HEK293 (cell line): ENCODE measurements at regions not wholly inside any gene's neighbourhood (a gene's known extent, or its start where the extent isn't known, plus 50 kb on each side); places are given as distances from the start of the nearest gene placed in this dataset.

ENCODE experiments used
- CTCF ChIA-PET: fragments of 350-600 bp; formaldehyde crosslinking; extraction: SDS; loops from one replicate; lab custom pipeline; 2021; ENCODE audit warnings: antibody characterized with exemption; lab: Yijun Ruan, JAX
- POLR2A ChIA-PET: fragments of 300-600 bp; formaldehyde crosslinking; extraction: SDS; loops from one replicate; lab custom pipeline; 2020; ENCODE audit warnings: antibody characterized with exemption, inconsistent platforms; lab: Yijun Ruan, JAX
- H3K27ac ChIP-seq: fragments of 200-500 bp; sonication (Bioruptor generic); 2 replicates; pipeline ENCODE4 v1.5.1; 2014; ENCODE audit warnings: low read depth, low read length, control low read depth, inconsistent platforms; ENCODE audit errors: extremely low read depth
- H3K36me3 ChIP-seq, 2 experiments: fragments of 200-500 bp in 1 of 2; sonication (Bioruptor generic) in 1 of 2; 1 replicate in 1 of 2; 2 replicates in 1 of 2; pipeline ENCODE4 v1.5.1; 2014 to 2017; ENCODE audit warnings: inconsistent platforms in 2 of 2, low read length in 2 of 2; ENCODE audit not compliant: control insufficient read depth in 2 of 2, insufficient read depth in 1 of 2
- H3K4me1 ChIP-seq: fragments of 200-500 bp; sonication (Bioruptor generic); 2 replicates; pipeline ENCODE4 v1.5.1; 2014; ENCODE audit warnings: mild to moderate bottlenecking, low read length, inconsistent platforms; ENCODE audit not compliant: control insufficient read depth, insufficient read depth
- H3K4me3 ChIP-seq: 2 replicates; pipeline ENCODE4 v1.5.1; 2011; ENCODE audit warnings: low read depth, mild to moderate bottlenecking, control low read depth, low read length, moderate library complexity
- H3K9me3 ChIP-seq: fragments of 200-500 bp; sonication (Bioruptor generic); 2 replicates; pipeline ENCODE4 v1.5.1; 2014; ENCODE audit warnings: low read depth, low read length, inconsistent platforms; ENCODE audit not compliant: control insufficient read depth, insufficient read depth
- KLF10 ChIP-seq: fragments of 450-650 bp; IDR thresholded peaks from 2 replicates; pipeline ENCODE4 v1.5.1; 2018; ENCODE audit warnings: missing biosample characterization, mild to moderate bottlenecking, missing genetic modification characterization
- PRDM2 ChIP-seq: fragments of 450-650 bp; formaldehyde crosslinking; IDR thresholded peaks from 2 replicates; pipeline ENCODE4 v1.5.1; 2016; ENCODE audit warnings: missing biosample characterization, missing genetic modification characterization, borderline replicate concordance
- RBAK ChIP-seq: fragments of 450-650 bp; formaldehyde crosslinking; IDR thresholded peaks from 2 replicates; pipeline ENCODE4 v1.5.1; 2016; ENCODE audit warnings: missing biosample characterization, missing genetic modification characterization
- SCRT1 ChIP-seq: fragments of 450-650 bp; formaldehyde crosslinking; IDR thresholded peaks from 2 replicates; pipeline ENCODE4 v1.5.1; 2016; ENCODE audit warnings: missing biosample characterization, missing genetic modification characterization, borderline replicate concordance
- ZBTB7A ChIP-seq: fragments of 450-650 bp; formaldehyde crosslinking; IDR thresholded peaks from 2 replicates; pipeline ENCODE4 v1.5.1; 2016; ENCODE audit warnings: low read depth, missing biosample characterization, missing genetic modification characterization
- ZFP69B ChIP-seq: fragments of 450-650 bp; formaldehyde crosslinking; IDR thresholded peaks from 2 replicates; pipeline ENCODE4 v1.5.1; 2016; ENCODE audit warnings: missing biosample characterization, missing genetic modification characterization
- ZNF16 ChIP-seq: fragments of 450-650 bp; formaldehyde crosslinking; IDR thresholded peaks from 2 replicates; pipeline ENCODE4 v1.5.1; 2016; ENCODE audit warnings: low read depth, missing biosample characterization, missing genetic modification characterization
- ZNF48 ChIP-seq: fragments of 450-650 bp; formaldehyde crosslinking; IDR thresholded peaks from 2 replicates; pipeline ENCODE4 v1.5.1; 2016; ENCODE audit warnings: missing biosample characterization, missing genetic modification characterization
- ZNF530 ChIP-seq: fragments of 450-650 bp; formaldehyde crosslinking; IDR thresholded peaks from 2 replicates; pipeline ENCODE4 v1.5.1; 2016; ENCODE audit warnings: low read depth, missing biosample characterization, missing genetic modification characterization
- ZNF585B ChIP-seq: fragments of 450-650 bp; formaldehyde crosslinking; IDR thresholded peaks from 2 replicates; pipeline ENCODE4 v1.5.1; 2016; ENCODE audit warnings: missing biosample characterization, missing genetic modification characterization
- ZNF621 ChIP-seq: fragments of 450-650 bp; formaldehyde crosslinking; IDR thresholded peaks from 2 replicates; pipeline ENCODE4 v1.5.1; 2017; ENCODE audit warnings: missing biosample characterization, missing genetic modification characterization
- ZNF639 ChIP-seq: fragments of 450-650 bp; formaldehyde crosslinking; IDR thresholded peaks from 2 replicates; pipeline ENCODE4 v1.5.1; 2016; ENCODE audit warnings: missing biosample characterization, missing genetic modification characterization
- ZNF664 ChIP-seq: fragments of 450-650 bp; formaldehyde crosslinking; IDR thresholded peaks from 2 replicates; pipeline ENCODE4 v1.5.1; 2016; ENCODE audit warnings: missing biosample characterization, missing genetic modification characterization
- TF ChIP-seq, protein P1 (sequence below): fragments of 450-650 bp; formaldehyde crosslinking; IDR thresholded peaks from 2 replicates; pipeline ENCODE4 v1.5.1; 2016; ENCODE audit warnings: missing biosample characterization, missing genetic modification characterization
- TF ChIP-seq, protein P2 (sequence below): fragments of 450-650 bp; IDR thresholded peaks from 2 replicates; pipeline ENCODE4 v1.5.1; 2018; ENCODE audit warnings: missing biosample characterization, mild to moderate bottlenecking, missing genetic modification characterization
- TF ChIP-seq, protein P3 (sequence below): fragments of 450-650 bp; formaldehyde crosslinking; IDR thresholded peaks from 2 replicates; pipeline ENCODE4 v1.5.1; 2016; ENCODE audit warnings: missing biosample characterization, missing genetic modification characterization
- TF ChIP-seq, protein P4 (sequence below): fragments of 450-650 bp; formaldehyde crosslinking; IDR thresholded peaks from 2 replicates; pipeline ENCODE4 v1.5.1; 2016; ENCODE audit warnings: missing biosample characterization, missing genetic modification characterization, borderline replicate concordance
- TF ChIP-seq, protein P5 (sequence below): fragments of 450-650 bp; formaldehyde crosslinking; IDR thresholded peaks from 2 replicates; pipeline ENCODE4 v1.5.1; 2016; ENCODE audit warnings: missing biosample characterization, missing genetic modification characterization

GRCh38 chr11:69874178-69874983, 55.2 kb upstream of the FGF3 start:
- Histone ChIP-seq H3K4me1 (no peaks in the 10 kb centered on the region), H3K27ac (no peak overlapping the region), H3K4me3 (no peak overlapping the region), H3K36me3 (no peaks in the 10 kb centered on the region), H3K9me3 (no peaks in the 10 kb centered on the region)
- ChIA-PET POLR2A (no interaction called here), CTCF (interaction anchor here (0.7 to 1.2 kb wide), 4 partner anchors 8 to 73 kb away, joined by 3 to 7 read pairs (median 5); no protein-coding TSS in a partner anchor)
- TF ChIP-seq PRDM2 (tag by site-specific recombination) (no peak), ZNF585B (tag by site-specific recombination) (no peak), ZNF16 (tag by site-specific recombination) (no peak), ZNF664 (tag by site-specific recombination) (no peak), ZBTB7A (tag by site-specific recombination) (no peak), ZNF48 (no peak), RBAK (tag by site-specific recombination) (no peak), ZNF530 (tag by site-specific recombination) (no peak), ZNF639 (tag by site-specific recombination) (no peak), ZNF621 (no peak), ZFP69B (tag by site-specific recombination) (no peak), KLF10 (no peak), SCRT1 (tag by site-specific recombination) (no peak)
- TF ChIP-seq, protein P1, sequence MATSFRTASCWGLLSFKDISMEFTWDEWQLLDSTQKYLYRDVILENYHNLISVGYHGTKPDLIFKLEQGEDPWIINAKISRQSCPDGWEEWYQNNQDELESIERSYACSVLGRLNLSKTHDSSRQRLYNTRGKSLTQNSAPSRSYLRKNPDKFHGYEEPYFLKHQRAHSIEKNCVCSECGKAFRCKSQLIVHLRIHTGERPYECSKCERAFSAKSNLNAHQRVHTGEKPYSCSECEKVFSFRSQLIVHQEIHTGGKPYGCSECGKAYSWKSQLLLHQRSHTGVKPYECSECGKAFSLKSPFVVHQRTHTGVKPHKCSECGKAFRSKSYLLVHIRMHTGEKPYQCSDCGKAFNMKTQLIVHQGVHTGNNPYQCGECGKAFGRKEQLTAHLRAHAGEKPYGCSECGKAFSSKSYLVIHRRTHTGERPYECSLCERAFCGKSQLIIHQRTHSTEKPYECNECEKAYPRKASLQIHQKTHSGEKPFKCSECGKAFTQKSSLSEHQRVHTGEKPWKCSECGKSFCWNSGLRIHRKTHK = no peak
- TF ChIP-seq, protein P2, sequence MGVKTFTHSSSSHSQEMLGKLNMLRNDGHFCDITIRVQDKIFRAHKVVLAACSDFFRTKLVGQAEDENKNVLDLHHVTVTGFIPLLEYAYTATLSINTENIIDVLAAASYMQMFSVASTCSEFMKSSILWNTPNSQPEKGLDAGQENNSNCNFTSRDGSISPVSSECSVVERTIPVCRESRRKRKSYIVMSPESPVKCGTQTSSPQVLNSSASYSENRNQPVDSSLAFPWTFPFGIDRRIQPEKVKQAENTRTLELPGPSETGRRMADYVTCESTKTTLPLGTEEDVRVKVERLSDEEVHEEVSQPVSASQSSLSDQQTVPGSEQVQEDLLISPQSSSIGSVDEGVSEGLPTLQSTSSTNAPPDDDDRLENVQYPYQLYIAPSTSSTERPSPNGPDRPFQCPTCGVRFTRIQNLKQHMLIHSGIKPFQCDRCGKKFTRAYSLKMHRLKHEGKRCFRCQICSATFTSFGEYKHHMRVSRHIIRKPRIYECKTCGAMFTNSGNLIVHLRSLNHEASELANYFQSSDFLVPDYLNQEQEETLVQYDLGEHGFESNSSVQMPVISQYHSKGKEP (tag by site-specific recombination) = no peak
- TF ChIP-seq, protein P3, sequence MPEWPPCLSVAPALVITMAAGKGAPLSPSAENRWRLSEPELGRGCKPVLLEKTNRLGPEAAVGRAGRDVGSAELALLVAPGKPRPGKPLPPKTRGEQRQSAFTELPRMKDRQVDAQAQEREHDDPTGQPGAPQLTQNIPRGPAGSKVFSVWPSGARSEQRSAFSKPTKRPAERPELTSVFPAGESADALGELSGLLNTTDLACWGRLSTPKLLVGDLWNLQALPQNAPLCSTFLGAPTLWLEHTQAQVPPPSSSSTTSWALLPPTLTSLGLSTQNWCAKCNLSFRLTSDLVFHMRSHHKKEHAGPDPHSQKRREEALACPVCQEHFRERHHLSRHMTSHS = no peak
- TF ChIP-seq, protein P4, sequence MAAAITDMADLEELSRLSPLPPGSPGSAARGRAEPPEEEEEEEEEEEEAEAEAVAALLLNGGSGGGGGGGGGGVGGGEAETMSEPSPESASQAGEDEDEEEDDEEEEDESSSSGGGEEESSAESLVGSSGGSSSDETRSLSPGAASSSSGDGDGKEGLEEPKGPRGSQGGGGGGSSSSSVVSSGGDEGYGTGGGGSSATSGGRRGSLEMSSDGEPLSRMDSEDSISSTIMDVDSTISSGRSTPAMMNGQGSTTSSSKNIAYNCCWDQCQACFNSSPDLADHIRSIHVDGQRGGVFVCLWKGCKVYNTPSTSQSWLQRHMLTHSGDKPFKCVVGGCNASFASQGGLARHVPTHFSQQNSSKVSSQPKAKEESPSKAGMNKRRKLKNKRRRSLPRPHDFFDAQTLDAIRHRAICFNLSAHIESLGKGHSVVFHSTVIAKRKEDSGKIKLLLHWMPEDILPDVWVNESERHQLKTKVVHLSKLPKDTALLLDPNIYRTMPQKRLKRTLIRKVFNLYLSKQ = no peak
- TF ChIP-seq, protein P5, sequence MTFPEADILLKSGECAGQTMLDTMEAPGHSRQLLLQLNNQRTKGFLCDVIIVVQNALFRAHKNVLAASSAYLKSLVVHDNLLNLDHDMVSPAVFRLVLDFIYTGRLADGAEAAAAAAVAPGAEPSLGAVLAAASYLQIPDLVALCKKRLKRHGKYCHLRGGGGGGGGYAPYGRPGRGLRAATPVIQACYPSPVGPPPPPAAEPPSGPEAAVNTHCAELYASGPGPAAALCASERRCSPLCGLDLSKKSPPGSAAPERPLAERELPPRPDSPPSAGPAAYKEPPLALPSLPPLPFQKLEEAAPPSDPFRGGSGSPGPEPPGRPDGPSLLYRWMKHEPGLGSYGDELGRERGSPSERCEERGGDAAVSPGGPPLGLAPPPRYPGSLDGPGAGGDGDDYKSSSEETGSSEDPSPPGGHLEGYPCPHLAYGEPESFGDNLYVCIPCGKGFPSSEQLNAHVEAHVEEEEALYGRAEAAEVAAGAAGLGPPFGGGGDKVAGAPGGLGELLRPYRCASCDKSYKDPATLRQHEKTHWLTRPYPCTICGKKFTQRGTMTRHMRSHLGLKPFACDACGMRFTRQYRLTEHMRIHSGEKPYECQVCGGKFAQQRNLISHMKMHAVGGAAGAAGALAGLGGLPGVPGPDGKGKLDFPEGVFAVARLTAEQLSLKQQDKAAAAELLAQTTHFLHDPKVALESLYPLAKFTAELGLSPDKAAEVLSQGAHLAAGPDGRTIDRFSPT (tag by site-specific recombination) = no peak
